ENCODE measurements at regions not wholly inside any gene's neighbourhood (a gene's known extent, or its start where the extent isn't known, plus 50 kb on each side); places are given as distances from the start of the nearest gene placed in this dataset.

DNA sequence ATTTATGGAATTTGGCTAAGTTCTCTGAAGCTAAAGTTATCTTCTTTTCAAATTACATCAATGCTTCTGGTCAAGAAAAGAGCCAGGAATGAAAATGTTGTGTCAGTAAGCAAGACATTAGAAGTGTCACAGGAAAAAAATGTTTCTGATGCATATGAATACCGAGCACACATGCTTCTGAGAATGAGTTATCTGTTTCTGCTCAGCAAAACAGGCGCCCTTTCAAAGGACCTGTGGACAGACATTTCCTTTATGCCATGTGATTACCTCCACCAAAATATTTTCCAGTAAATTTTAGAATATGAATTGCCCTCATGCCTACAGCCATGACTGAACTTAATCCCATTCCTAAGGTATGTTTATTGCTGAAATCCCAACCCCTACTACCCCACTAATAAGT is 55.4 kb upstream of the RNF180 start:
- no peak for DNase-seq

DNA sequence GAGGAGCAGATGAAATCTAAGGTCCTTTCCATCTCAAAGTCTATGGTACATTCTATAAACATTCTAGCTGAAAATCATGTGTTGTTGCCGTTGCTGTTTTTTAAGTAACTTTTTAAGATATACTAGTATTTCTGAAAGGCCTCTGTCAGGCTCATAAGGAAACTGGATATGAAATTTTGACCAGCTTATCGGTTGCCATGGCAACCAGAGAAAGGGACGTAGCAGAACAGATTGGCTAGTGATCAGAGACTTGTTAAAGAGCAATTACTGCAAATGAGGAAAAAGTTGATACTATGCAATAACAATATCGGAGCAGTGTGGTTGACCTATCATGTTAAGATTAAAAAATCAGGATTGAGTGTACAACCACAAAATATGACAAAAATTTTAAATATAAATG is 57.0 kb upstream of the RNF180 start:
- no peak for DNase-seq

DNA sequence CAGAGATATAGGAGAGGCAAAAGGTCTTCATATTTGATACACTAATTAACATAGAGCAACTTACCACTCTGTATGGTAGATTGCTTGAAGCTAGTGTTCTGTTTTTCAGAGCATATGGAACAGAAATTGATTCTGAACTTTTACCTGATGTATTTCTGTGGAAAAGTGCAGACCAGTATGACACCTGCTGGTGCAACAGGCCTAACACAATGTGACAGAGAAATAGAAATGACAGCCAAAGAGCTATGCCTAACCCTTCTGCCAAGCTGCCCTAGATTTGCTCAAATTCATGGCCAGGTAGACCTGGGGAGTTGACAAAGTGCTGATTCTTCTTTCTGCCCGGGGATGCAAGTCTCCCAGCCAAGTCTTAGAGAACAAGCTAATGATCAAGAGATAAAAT is 65.4 kb upstream of the RNF180 start:
- no peak for DNase-seq

DNA sequence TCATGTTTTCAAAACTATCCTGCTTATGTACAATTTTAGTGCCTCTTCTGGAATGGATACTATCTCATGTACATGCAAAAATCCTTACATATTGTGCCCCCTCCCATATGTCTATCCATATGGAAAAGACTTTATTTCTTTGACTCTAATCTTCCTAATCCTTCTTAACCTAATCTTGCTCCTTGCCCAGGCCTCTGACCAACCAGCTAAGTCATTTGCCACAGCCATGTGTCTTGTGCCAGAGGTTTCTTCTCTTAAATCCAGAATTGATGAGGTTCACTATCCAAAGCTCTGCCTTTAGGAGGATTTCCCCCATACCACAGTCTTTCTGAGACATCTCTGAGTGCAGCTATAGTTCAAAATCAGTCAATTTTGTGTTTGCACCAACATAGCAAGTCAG is 68.9 kb upstream of the RNF180 start:
- no peak for DNase-seq

DNA sequence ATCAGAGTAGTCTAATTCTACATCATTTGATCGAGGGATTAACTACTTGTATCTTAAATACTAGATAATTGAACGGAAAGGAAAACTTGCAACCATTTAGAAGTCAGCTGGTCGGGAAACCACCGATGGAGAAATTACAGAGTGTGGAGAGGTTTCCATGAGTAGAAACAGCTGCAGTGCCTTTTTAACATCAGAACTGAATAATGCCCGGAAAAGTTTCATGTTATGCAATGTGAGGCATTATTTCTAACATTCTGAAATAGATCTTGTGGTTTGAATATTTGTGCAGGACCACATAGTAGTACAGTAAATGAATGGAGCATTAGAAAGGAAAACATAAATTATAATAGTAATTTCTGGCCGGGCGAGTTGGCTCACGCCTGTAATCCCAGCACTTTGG is 88.1 kb upstream of the RNF180 start:
- no peak for DNase-seq

DNA sequence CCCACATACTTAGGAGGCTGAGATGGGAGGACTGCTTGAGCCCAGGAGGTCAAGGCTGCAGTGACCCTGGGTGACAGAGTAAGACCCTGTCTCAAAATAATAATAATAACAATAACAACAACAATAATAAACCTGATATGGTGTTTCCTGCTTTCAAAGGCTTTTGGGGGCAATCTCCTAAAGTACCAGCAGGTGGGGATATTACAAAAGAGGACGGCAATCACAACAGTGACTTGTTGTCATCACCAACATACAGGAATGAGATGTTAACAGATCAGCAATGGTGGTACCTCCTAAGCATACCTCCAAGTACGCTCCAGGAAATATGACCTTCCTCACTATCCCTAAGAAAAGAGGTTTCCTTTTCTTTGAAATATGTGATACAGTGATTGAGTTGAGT is 91.1 kb upstream of the RNF180 start:
- peak in 2 of 51 donors; percentile 2 to 3 for DNase-seq

DNA sequence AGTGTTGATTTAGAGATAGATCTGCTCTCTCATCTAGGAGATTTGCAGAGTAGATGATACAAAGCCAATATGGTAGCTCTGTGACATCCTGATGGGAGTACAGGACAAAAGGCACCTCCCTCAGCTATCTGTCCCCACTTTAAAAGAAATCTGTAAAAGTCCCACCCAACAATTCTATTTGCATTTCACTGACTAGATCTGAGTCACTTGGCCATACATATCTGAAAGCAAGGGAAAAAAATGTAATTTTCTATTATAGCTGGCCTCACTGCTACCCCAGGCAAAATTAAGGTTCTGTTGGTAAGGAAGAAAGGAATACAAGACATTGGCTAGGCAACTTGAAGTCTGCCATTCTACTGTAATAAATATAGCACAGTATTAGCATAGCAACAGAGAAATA is 96.2 kb upstream of the RNF180 start:
- no peak for DNase-seq

DNA sequence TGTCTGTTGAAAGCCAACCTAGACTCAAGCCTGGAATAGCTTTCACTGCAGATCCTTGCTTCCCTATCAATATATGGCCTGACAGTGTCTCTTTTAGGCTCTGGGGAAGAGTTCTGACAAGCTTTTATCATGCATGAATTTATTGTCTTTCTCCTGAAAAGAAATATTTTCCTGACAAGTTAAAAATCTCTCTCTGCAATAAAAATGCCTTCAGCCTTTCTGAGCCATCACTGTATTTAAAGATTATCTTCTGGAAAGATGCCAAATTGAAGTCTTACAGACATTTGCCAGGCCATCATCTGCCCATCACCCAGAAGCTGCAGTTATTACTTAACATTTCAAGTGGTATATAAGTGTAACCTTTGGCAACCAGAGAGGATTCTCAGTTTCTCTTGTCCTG is 88.1 kb upstream of the HTR1A start:
- no peak for DNase-seq

DNA sequence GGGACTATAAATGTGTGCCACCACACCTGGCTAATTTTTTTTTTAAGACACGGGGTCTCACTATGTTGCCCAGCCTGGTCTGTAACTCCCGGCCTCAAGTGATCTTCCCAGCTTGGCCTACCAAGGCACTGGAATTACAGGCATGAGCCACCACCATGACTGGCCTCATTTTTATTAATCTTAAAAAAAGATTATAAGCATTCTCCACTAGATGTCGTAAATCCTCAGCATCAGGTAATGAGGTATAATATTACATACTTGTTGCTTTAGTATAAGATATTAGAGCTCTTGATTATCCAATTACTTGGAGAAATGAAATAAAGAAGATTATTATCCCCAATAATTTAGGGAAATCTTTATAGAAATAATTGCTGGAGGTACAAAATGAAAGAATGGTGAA is 78.2 kb upstream of the HTR1A start:
- no peak for DNase-seq

DNA sequence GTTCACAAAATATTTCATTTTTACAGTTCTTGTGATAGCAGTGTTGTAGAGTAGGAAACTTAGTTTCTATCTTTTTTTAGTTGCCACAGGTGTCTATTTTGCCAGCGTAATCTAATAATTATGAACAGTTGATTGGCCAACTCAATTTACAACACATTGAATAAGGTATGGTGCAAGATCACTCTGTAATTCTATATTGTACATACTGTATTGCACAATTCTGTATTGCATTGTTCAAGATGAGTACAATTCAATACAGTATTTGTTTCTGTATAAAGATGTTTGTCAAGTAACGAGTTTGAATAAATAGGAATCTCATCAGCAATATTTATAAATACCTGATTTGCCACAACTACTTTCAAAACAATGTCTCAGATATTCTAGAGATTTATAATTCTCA is 64.2 kb upstream of the HTR1A start:
- no peak for DNase-seq

DNA sequence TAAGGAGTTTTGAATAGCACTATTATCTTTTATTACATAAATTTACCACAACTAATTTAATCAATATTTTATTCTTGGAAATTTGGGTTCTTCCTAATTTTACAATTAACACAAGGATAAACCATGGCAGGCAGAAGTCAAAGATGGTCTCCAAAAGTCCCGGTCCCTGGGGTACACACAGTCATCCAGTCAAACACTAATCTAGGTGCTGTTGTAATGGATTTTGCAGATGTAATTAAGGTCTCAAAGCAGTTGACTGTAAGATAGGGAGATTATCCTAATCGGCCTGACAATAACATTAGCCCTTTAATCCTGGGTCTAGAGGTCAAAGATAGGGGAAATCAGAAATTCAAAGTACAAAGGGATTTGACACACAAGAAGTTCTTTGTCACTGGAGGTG is 57.5 kb upstream of the HTR1A start:
- DNase-seq = no peak

DNA sequence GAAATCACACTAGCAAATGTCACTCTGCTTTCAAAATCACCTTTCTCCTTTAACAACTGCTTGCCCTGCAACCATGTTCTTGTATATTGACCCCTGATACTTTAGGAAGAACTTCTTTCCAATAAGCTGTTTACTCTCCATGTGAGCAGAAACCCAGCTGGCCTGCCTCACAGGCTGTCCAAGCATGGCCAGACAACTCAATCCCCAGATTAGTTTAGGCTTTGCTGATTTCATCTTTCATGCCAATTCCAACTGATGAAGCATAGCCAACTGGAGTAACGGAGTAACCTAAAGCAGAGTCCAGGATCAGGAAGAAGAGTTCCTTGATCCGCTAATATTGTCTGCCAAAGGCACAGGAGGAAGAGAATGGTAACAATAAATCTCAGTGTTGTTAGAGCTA is 56.7 kb upstream of the HTR1A start:
- DNase-seq = no peak

DNA sequence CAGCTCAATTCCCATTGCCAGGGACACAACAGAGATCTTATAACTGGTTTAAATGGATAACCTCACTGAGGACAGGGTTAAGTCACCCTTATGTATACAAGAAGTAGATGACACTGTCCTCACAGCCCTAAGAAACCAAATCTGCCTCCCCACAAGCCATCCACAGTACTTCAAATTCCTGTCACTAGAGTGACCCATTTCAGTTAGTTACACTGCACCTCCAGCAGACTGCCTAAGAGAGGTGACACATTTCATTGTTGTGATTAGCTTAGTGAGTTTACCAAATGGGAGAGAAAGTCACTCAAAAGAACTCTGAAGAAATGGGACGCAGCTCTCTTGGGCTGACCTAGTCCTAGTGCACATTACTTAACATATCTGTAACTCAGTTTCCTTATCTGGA is 53.6 kb upstream of the HTR1A start:
- DNase-seq = no peak
